Ovary (tissue), 7 donors: ENCODE measurements at regions not wholly inside any gene's neighbourhood (a gene's known extent, or its start where the extent isn't known, plus 50 kb on each side); places are given as distances from the start of the nearest gene placed in this dataset.

Source experiments
- DNase-seq, 5 donors: peaks; one replicate each; pipeline ENCODE4 v3.0.0-alpha.2; 2019 to 2020
- H3K27ac ChIP-seq, 2 donors: fragments of 200-600 bp; one replicate each; pipeline versions ENCODE4 v1.5.1 to v1.8.0; 2019 to 2022
- H3K27me3 ChIP-seq: fragments of 200-600 bp; one replicate; pipeline ENCODE4 v1.8.0; 2022
- H3K36me3 ChIP-seq: fragments of 200-600 bp; sonication (generic); one replicate; pipeline ENCODE4 v1.5.1; 2019
- H3K4me1 ChIP-seq: one replicate; pipeline ENCODE4 v1.8.1; 2013; ENCODE audit warnings: mild to moderate bottlenecking, moderate library complexity; ENCODE audit not compliant: insufficient read depth
- H3K4me3 ChIP-seq: fragments of 200-600 bp; sonication (generic); one replicate; pipeline ENCODE4 v1.5.1; 2017
- H3K9me3 ChIP-seq, 2 donors: fragments of 200-600 bp in 1 of 2; sonication (generic) in 1 of 2; one replicate each; pipeline versions ENCODE4 v1.5.1 to v1.8.1; 2013 to 2019; ENCODE audit warnings: mild to moderate bottlenecking in 1 of 2, moderate library complexity in 1 of 2
- EP300 ChIP-seq: sonication (generic); formaldehyde crosslinking; IDR thresholded peaks from one replicate; pipeline ENCODE4 v1.6.1; 2017; ENCODE audit warnings: antibody characterized with exemption
- POLR2A ChIP-seq: fragments of 450-650 bp; IDR thresholded peaks from one replicate; pipeline ENCODE4 v1.6.1; 2017; ENCODE audit warnings: antibody characterized with exemption, mild to moderate bottlenecking, moderate library complexity
- WGBS, 3 donors: extraction: QIAGEN DNeasy Blood & Tissue Kit in 1 of 3; methylation state at CpG; one replicate each; pipeline versions ENCODE4 v1.1.5 to v1.1.7; 2013 to 2017; 5-methylcytosine and 5-hydroxymethylcytosine counted together
- intact Hi-C, 4 donors: fragments of 100-400 bp; cut with DNase I; formaldehyde crosslinking; loops; one replicate each; pipeline versions ENCODE4 v1.11.0 to v1.15.1; 2022 to 2023
- TF ChIP-seq, protein P1 (sequence below), 3 donors: fragments of 450-650 bp in 2 of 3; fragments of 200-600 bp in 1 of 3; IDR thresholded peaks; one replicate each; pipeline versions ENCODE4 v1.5.1 to v1.8.0; 2016 to 2022; ENCODE audit warnings: antibody characterized with exemption in 3 of 3, mild to moderate bottlenecking in 1 of 3
- donor health status: DM: no; HTN: no; CAD: no; lungs with moderate emphysema.
- donor health status: DM: no; HTN: no; CAD: no.
- donor health status: Bipolar disorder and iron deficiency.
- donor health status: DM: no; HTN: no; CAD: no.
- donor health status: DM: yes; HTN: yes; CAD: no.

DNA sequence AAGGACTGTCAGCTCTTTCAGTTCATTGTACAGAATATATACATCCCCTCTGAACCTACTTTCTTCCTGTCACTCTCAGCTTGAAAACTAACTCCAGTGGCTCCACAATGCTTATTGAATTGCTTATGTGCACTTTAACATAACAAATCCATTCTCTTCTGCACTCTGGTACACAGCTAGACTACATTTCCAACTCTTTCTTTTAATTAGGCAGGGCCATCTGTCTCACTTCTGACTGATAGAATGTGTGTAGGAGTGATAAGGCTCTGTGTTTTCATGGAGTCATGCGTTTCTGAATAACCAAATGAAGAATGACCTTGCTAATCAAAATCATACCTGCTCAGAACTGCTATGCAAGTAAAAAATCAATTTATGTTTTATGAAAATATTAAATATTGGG, 278.5 kb upstream of the CCDC179 start:
- intact Hi-C loops = no loop called here

DNA sequence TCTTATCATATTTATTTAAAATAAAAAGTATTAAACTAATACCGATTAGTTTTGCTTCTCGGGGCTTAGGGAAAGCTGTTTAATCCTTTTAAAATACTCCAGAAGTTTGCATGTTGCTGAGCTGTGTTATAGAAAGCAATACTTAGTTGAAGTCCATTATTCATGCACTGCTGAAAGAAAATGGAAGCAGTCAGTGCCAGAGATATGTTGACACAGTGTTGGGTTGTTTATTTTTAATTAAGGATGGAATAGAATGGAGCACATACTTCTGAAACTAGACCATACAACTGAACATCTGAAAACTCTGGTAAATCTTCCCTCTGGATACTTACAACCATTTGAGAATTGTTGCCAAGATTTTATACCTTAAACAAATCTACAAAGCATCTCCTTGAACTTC, 282.7 kb upstream of the CCDC179 start:
- H3K4me1 ChIP-seq = no peaks in the 10 kb centered on the region
- no peak overlapping the region for H3K4me3 ChIP-seq
- no peak for TF ChIP-seq EP300
- TF ChIP-seq, protein P1, sequence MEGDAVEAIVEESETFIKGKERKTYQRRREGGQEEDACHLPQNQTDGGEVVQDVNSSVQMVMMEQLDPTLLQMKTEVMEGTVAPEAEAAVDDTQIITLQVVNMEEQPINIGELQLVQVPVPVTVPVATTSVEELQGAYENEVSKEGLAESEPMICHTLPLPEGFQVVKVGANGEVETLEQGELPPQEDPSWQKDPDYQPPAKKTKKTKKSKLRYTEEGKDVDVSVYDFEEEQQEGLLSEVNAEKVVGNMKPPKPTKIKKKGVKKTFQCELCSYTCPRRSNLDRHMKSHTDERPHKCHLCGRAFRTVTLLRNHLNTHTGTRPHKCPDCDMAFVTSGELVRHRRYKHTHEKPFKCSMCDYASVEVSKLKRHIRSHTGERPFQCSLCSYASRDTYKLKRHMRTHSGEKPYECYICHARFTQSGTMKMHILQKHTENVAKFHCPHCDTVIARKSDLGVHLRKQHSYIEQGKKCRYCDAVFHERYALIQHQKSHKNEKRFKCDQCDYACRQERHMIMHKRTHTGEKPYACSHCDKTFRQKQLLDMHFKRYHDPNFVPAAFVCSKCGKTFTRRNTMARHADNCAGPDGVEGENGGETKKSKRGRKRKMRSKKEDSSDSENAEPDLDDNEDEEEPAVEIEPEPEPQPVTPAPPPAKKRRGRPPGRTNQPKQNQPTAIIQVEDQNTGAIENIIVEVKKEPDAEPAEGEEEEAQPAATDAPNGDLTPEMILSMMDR (IDR thresholded peaks at IDR 0.05) = no peak
- TF ChIP-seq POLR2A = no peak
- DNase-seq = no peak
- H3K27me3 ChIP-seq = no peaks in the 10 kb centered on the region
- H3K27ac ChIP-seq = no peak overlapping the region
- intact Hi-C loops = no loop called here
- H3K36me3 ChIP-seq = no peaks in the 10 kb centered on the region
- H3K9me3 ChIP-seq = no peaks in the 10 kb centered on the region
- 79 to 92% (median 89%) methylated on average over 2 of the region's 2 CpGs for WGBS, 3 donors

More for the DNA sequence above, 278.5 kb upstream of the CCDC179 start:
- H3K9me3 ChIP-seq = no peaks in the 10 kb centered on the region
- DNase-seq = no peak
- H3K4me3 ChIP-seq = no peak overlapping the region
- H3K4me1 ChIP-seq = no peaks in the 10 kb centered on the region
- H3K36me3 ChIP-seq = no peaks in the 10 kb centered on the region
- H3K27me3 ChIP-seq = no peaks in the 10 kb centered on the region
- no peak overlapping the region for H3K27ac ChIP-seq
- WGBS, 3 donors = 14 to 24% (median 22%) methylated on average over 1 of the region's 1 CpG
- TF ChIP-seq, protein P1 (IDR thresholded peaks at IDR 0.05) = no peak
- TF ChIP-seq POLR2A (no peak), EP300 (no peak)

DNA sequence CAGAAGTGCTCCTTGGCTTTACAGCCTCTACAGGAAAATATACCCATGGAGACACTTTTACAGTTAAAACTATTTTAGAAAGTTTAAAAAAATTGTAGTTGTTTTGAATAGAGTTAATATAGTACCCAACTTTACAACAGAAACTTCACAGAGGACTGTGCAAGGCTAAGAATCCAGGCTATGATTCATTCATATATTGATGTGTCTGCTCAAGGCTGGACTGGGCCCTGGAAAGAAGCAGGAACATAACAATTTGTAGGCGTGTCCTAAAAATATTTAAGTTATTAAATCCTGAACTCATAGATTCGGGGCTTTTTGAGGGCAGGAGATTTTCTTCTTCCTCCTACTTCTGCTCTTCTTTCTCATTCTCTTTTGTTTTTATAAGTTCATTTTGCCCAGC, 291.5 kb upstream of the CCDC179 start:
- Histone ChIP-seq H3K4me3 (no peak overlapping the region), H3K27ac (no peak overlapping the region), H3K36me3 (no peaks in the 10 kb centered on the region), H3K27me3 (no peaks in the 10 kb centered on the region), H3K4me1 (no peaks in the 10 kb centered on the region), H3K9me3 (no peaks in the 10 kb centered on the region)
- no peak for DNase-seq
- intact Hi-C loops = no loop called here
- TF ChIP-seq, protein P1 (IDR thresholded peaks at IDR 0.05) = no peak
- no peak for TF ChIP-seq POLR2A
- no peak for TF ChIP-seq EP300
- 73 to 81% (median 76%) methylated on average over 2 of the region's 2 CpGs for WGBS, 3 donors

- H3K4me3 ChIP-seq = no peak overlapping the region
- no peak for DNase-seq
- no peaks in the 10 kb centered on the region for H3K27me3 ChIP-seq
Measured at GRCh38 chr11:23155503-23155902, 295.2 kb upstream of the CCDC179 start.

More at GRCh38 chr11:23155503-23155902, 295.2 kb upstream of the CCDC179 start:
- Histone ChIP-seq H3K27ac (no peak overlapping the region), H3K9me3 (no peaks in the 10 kb centered on the region), H3K36me3 (no peaks in the 10 kb centered on the region), H3K4me1 (no peaks in the 10 kb centered on the region)
- 83 to 93% (median 92%) methylated on average over 1 of the region's 1 CpG for WGBS, 3 donors
- TF ChIP-seq POLR2A (no peak), EP300 (no peak)
- TF ChIP-seq, protein P1 (IDR thresholded peaks at IDR 0.05) = no peak
- intact Hi-C loops = no loop called here
